Smooth muscle cell (in vitro differentiated cells): ENCODE measurements at regions not wholly inside any gene's neighbourhood (a gene's known extent, or its start where the extent isn't known, plus 50 kb on each side); places are given as distances from the start of the nearest gene placed in this dataset.
A peak's percentile ranks its signal among the peaks of the same experiment; 100 is the strongest.

Experiments
- DNase-seq: peaks from one replicate; lab custom pipeline; 2025; ENCODE audit not compliant: unreplicated experiment; lab: John Stamatoyannopoulos, UW
- H2AFZ ChIP-seq: fragments of 200-600 bp; sonication (generic); 2 replicates; pipeline ENCODE4 v1.6.0; 2016; ENCODE audit warnings: antibody characterized with exemption, low read depth, mild to moderate bottlenecking
- H3F3A ChIP-seq: fragments of 200-600 bp; sonication (generic); 2 replicates; pipeline ENCODE4 v1.6.0; 2017; ENCODE audit warnings: antibody characterized with exemption, low read depth
- H3K27ac ChIP-seq: fragments of 200-600 bp; sonication (generic); 2 replicates; pipeline ENCODE4 v1.5.1; 2016; ENCODE audit warnings: low read depth, mild to moderate bottlenecking
- H3K27me3 ChIP-seq: fragments of 200-600 bp; sonication (generic); 2 replicates; pipeline ENCODE4 v1.6.1; 2016; ENCODE audit warnings: low read depth, mild to moderate bottlenecking
- H3K36me3 ChIP-seq: fragments of 200-600 bp; sonication (generic); 2 replicates; pipeline ENCODE4 v1.5.1; 2016; ENCODE audit warnings: low read depth
- H3K4me1 ChIP-seq: fragments of 200-600 bp; sonication (generic); 2 replicates; pipeline ENCODE4 v1.5.1; 2016; ENCODE audit warnings: low read depth
- H3K4me2 ChIP-seq: fragments of 200-600 bp; sonication (generic); 2 replicates; pipeline ENCODE4 v1.6.0; 2016; ENCODE audit warnings: mild to moderate bottlenecking
- H3K4me3 ChIP-seq: fragments of 200-600 bp; sonication (generic); 2 replicates; pipeline ENCODE4 v1.5.1; 2016; ENCODE audit warnings: mild to moderate bottlenecking
- H3K79me2 ChIP-seq: fragments of 200-600 bp; sonication (generic); 2 replicates; pipeline ENCODE4 v1.6.0; 2016; ENCODE audit warnings: low read depth, mild to moderate bottlenecking
- H3K9ac ChIP-seq: fragments of 200-600 bp; sonication (generic); 2 replicates; pipeline ENCODE4 v1.6.0; 2016; ENCODE audit warnings: low read depth
- H3K9me3 ChIP-seq: fragments of 200-600 bp; sonication (generic); replicated peaks from 2 replicates; pipeline ENCODE4 v1.5.1; 2016; ENCODE audit warnings: low read depth
- H4K20me1 ChIP-seq: fragments of 200-600 bp; sonication (generic); 2 replicates; pipeline ENCODE4 v1.6.0; 2016; ENCODE audit warnings: low read depth
- CTCF ChIP-seq: fragments of 200-600 bp; sonication (generic); IDR thresholded peaks from 2 replicates; pipeline ENCODE4 v1.5.1; 2017; ENCODE audit warnings: borderline replicate concordance, mild to moderate bottlenecking, antibody characterized with exemption; ENCODE audit not compliant: insufficient read depth, poor library complexity, severe bottlenecking
- WGBS: methylation state at CpG from one replicate; pipeline ENCODE4 v1.1.7; 2016; ENCODE audit warnings: low lambda C conversion rate; 5-methylcytosine and 5-hydroxymethylcytosine counted together

- DNase-seq = no peak
- H3K27me3 ChIP-seq = no peaks in the 10 kb centered on the region
- H3K4me2 ChIP-seq = no peak overlapping the region
- H3K27ac ChIP-seq = no peak overlapping the region
- no peak overlapping the region for H2AFZ ChIP-seq
- no peaks in the 10 kb centered on the region for H3K36me3 ChIP-seq
- WGBS = 93% methylated on average over 7 of the region's 7 CpGs
- H4K20me1 ChIP-seq = no peaks in the 10 kb centered on the region
- H3K79me2 ChIP-seq = no peaks in the 10 kb centered on the region
- no peak overlapping the region for H3K4me3 ChIP-seq
- H3F3A ChIP-seq = no peaks in the 10 kb centered on the region
- H3K4me1 ChIP-seq = peaks cover under 1% of the 10 kb centered on the region
- H3K9ac ChIP-seq = no peak overlapping the region
- no peak for TF ChIP-seq CTCF
- no peaks in the 10 kb centered on the region for H3K9me3 ChIP-seq
These were observed 170.6 kb upstream of the GOLIM4 start for GRCh38 chr3:168266335-168266734.

GRCh38 chr3:168262887-168263286 lies 167.2 kb upstream of the GOLIM4 start:
- Histone ChIP-seq H3K9me3 (no peaks in the 10 kb centered on the region), H3K4me2 (no peak overlapping the region), H3K9ac (no peak overlapping the region), H3K79me2 (peaks cover 4% of the 10 kb centered on the region), H2AFZ (no peak overlapping the region), H3K36me3 (no peaks in the 10 kb centered on the region), H3K4me1 (no peaks in the 10 kb centered on the region), H3K4me3 (no peak overlapping the region), H3F3A (no peaks in the 10 kb centered on the region), H3K27ac (no peak overlapping the region), H4K20me1 (no peaks in the 10 kb centered on the region), H3K27me3 (no peaks in the 10 kb centered on the region)
- no peak for DNase-seq
- TF ChIP-seq CTCF = no peak

- H3K27ac ChIP-seq = no peak overlapping the region
- H3F3A ChIP-seq = no peaks in the 10 kb centered on the region
- TF ChIP-seq CTCF = no peak
- H3K4me2 ChIP-seq = no peak overlapping the region
- H3K9ac ChIP-seq = no peak overlapping the region
- peaks cover 8% of the 10 kb centered on the region for H3K79me2 ChIP-seq
- no peak for DNase-seq
- 94% methylated on average over 1 of the region's 1 CpG for WGBS
- no peak overlapping the region for H2AFZ ChIP-seq
- no peaks in the 10 kb centered on the region for H4K20me1 ChIP-seq
- no peak overlapping the region for H3K4me3 ChIP-seq
- no peaks in the 10 kb centered on the region for H3K27me3 ChIP-seq
- H3K4me1 ChIP-seq = no peaks in the 10 kb centered on the region
- H3K9me3 ChIP-seq = no peaks in the 10 kb centered on the region
- no peaks in the 10 kb centered on the region for H3K36me3 ChIP-seq
These were observed 165.1 kb upstream of the GOLIM4 start for GRCh38 chr3:168260859-168261258.

GRCh38 chr3:168251371-168251770 lies 155.6 kb upstream of the GOLIM4 start:
- Histone ChIP-seq H3K27ac (no peak overlapping the region), H3K27me3 (no peaks in the 10 kb centered on the region)

More at GRCh38 chr3:168251371-168251770, 155.6 kb upstream of the GOLIM4 start:
- peak overlapping the region; percentile 93 for H3K4me2 ChIP-seq
- no peaks in the 10 kb centered on the region for H3K36me3 ChIP-seq
- H3F3A ChIP-seq = peaks cover 7% of the 10 kb centered on the region
- H3K9ac ChIP-seq = no peak overlapping the region
- H3K4me3 ChIP-seq = no peak overlapping the region
- no peak for TF ChIP-seq CTCF
- H3K4me1 ChIP-seq = peaks cover 6% of the 10 kb centered on the region
- H4K20me1 ChIP-seq = no peaks in the 10 kb centered on the region
- no peak for DNase-seq
- 64% methylated on average over 2 of the region's 2 CpGs for WGBS
- no peak overlapping the region for H2AFZ ChIP-seq
- no peaks in the 10 kb centered on the region for H3K79me2 ChIP-seq
- H3K9me3 ChIP-seq = no peaks in the 10 kb centered on the region
